HL-60 (cell line): ENCODE measurements at regions not wholly inside any gene's neighbourhood (a gene's known extent, or its start where the extent isn't known, plus 50 kb on each side); places are given as distances from the start of the nearest gene placed in this dataset.

Experiments
- DNase-seq, 2 experiments: peaks; one replicate each; pipeline ENCODE4 v3.0.0-alpha.2; 2010 to 2020; ENCODE audit warnings: low read depth in 1 of 2, low spot score in 1 of 2
- H3K27ac ChIP-seq: fragments of 250-450 bp; sonication (Bioruptor Pico); replicated peaks from 2 replicates; pipeline ENCODE4 v1.5.1; 2020; ENCODE audit warnings: mild to moderate bottlenecking, moderate library complexity
- H3K27me3 ChIP-seq: fragments of 250-450 bp; sonication (Bioruptor Pico); 2 replicates; pipeline ENCODE4 v1.5.1; 2021; ENCODE audit warnings: mild to moderate bottlenecking, moderate library complexity; ENCODE audit not compliant: insufficient read depth, poor library complexity, severe bottlenecking
- H3K4me3 ChIP-seq: replicated peaks from 2 replicates; pipeline ENCODE4 v1.5.1; 2011; ENCODE audit warnings: mild to moderate bottlenecking, control low read depth, low read length; ENCODE audit not compliant: insufficient read depth
- CTCF ChIP-seq: IDR thresholded peaks from one replicate; pipeline ENCODE4 v1.5.1; 2011; ENCODE audit warnings: low read length, control low read depth, inconsistent platforms; ENCODE audit not compliant: insufficient read depth
- GABPA ChIP-seq: IDR thresholded peaks from 2 replicates; pipeline ENCODE4 v1.6.1; 2012; ENCODE audit warnings: low read depth
- POLR2AphosphoS5 ChIP-seq: IDR thresholded peaks from 2 replicates; pipeline ENCODE4 v1.6.1; 2012; ENCODE audit warnings: low read depth
- REST ChIP-seq: IDR thresholded peaks from 2 replicates; pipeline ENCODE4 v1.6.1; 2012; ENCODE audit warnings: low read depth; ENCODE audit not compliant: insufficient replicate concordance
- SPI1 ChIP-seq: IDR thresholded peaks from 2 replicates; pipeline ENCODE4 v1.6.1; 2012; ENCODE audit warnings: low read depth, mild to moderate bottlenecking, borderline replicate concordance

- DNase-seq, result no peak
- H3K4me3 ChIP-seq, result no peak overlapping the region
- no peak overlapping the region for H3K27ac ChIP-seq
- no peaks in the 10 kb centered on the region for H3K27me3 ChIP-seq
- no peak for TF ChIP-seq REST
- TF ChIP-seq POLR2AphosphoS5, result no peak
- no peak for TF ChIP-seq SPI1
- TF ChIP-seq GABPA, result no peak
- no peak for TF ChIP-seq CTCF
These were observed 107.3 kb downstream of the ZNF608 start for GRCh38 chr5:124639095-124639665.

- no peak for DNase-seq
- H3K27ac ChIP-seq, result no peak overlapping the region
- no peaks in the 10 kb centered on the region for H3K27me3 ChIP-seq
- H3K4me3 ChIP-seq, result no peak overlapping the region
- TF ChIP-seq GABPA, result no peak
- no peak for TF ChIP-seq REST
- TF ChIP-seq SPI1, result no peak
- TF ChIP-seq CTCF, result no peak
- no peak for TF ChIP-seq POLR2AphosphoS5
These were observed 109.4 kb downstream of the ZNF608 start for GRCh38 chr5:124637011-124637410.

- H3K4me3 ChIP-seq, result no peak overlapping the region
- no peak for DNase-seq
- H3K27ac ChIP-seq, result no peak overlapping the region
- TF ChIP-seq GABPA, result no peak
- no peak for TF ChIP-seq REST
- no peak for TF ChIP-seq POLR2AphosphoS5
- no peak for TF ChIP-seq SPI1
- no peak for TF ChIP-seq CTCF
- no peaks in the 10 kb centered on the region for H3K27me3 ChIP-seq
These were observed 111.6 kb downstream of the ZNF608 start for GRCh38 chr5:124634741-124635323.
